SHP77 (cell line): ENCODE measurements at regions not wholly inside any gene's neighbourhood (a gene's known extent, or its start where the extent isn't known, plus 50 kb on each side); places are given as distances from the start of the nearest gene placed in this dataset.
"Not testable (repeated sequence)": the region's sequence is repeated elsewhere in the genome, so short reads cannot be mapped to it uniquely, and the experiment has no call there.

Experiments used
- DNase-seq, 2 experiments: peaks; one replicate each; lab custom pipeline; 2025; lab: John Stamatoyannopoulos, UW

- DNase-seq: no peak
Observed at GRCh38 chr20:23151008-23151703, 65.0 kb upstream of the CD93 start.

- peak in 1 of 2 experiments; percentile 45 for DNase-seq
Observed at GRCh38 chr20:23150304-23151007, 64.3 kb upstream of the CD93 start.

DNA sequence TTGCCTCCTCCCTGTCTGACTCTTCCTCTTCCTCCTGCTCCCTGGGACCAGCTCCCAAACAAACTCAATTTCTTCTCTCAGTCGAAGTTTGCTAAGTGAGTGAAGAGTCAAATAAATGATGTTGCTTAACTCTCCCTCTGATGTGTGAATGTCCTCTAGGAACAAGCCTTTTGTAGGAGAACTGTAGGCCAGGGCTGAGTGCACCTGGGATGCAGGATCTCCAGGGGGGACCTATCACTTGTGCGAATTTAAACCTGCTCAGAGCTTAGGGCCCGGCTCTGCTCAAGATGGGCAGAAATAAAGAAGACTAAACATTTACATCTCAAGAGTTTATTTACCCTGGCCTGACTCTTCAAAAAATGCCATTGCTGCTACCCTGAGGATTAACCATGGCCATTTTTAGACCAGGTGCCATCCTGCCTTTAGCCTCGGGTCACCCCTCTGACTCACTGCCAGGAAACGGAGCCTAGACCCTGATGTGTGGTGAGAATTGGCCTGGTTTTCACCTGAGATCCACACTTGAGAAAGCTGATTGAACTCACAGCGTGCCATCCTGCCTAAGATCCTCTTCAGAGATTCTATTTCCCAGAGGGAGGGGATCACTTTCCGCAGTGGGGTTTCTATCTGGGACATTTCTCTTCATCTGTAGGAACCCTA lies 63.6 kb upstream of the CD93 start:
- DNase-seq: no peak

DNA sequence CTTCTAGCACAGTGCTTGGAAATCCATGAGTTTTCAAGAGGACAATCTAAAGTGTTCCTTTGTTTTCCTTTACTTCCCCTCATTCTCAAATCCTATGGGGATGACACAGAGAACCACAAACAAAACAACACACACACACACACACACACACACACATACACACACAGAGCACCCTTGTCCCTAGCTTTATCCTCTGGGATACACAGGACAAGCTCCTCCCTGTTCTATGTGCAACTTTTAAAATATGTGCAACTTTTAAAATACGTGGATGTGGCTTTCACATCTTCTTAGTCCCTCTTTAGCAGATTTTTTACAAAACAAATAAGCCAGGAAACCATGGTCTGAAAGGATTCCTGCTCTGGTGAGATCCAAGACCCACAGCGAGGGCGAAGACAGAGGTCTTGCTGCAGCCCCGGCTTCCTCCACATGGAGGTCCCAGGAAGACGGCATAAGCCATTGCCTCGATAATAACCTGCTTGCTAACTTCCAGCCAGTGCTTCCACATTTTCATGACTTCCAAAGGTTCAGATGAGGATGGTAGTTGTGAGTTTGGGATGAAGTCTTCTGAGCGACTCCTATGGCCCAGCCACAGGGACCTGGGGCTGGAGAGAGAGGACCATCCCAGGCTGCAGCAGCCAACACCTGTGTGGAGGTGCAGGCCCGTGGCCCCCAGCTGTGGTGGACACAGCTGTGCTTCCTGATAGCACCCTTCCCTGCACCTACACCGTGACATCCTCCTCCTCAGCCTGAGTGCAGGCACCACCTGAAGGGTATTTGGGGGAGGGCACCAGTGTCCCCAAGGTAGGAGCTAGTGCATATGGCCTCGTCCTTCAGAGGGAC lies 62.8 kb upstream of the CD93 start:
- DNase-seq: no peak

DNA sequence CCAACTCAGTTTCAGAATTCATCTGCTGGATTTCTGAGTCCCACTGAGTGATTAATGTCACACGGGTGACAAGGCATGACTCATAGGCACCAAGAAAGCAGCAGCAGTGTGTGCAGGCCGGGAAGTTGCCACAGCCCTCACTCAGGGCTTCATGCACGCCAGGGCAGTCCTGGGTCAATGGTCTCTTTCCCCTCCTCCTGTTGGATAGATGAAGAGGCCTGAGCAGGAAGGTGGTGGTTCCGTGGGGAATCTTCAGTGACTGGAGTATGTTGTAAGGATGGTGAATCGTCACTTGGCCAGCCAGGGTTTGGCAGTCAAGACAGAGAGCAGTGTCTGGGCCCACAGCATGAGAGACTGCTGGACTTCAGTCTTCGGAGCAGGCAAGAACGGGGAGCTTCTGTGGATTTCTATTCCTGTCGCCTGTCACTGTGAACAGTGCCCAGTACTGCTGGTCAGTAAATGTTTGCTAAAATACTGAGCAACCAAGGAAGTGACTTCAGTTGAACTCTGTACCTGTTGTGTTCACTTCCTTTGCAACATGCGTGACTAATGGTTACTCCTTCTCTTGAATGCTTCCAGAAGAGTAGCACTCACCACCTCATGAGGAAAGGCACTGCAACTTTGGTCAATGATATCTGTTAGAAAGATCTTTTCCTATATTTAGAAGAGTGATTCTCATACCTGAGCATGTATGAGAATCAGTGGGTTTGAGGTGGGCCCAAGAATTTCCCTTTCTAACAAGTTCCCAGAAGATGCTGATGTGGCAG lies 62.0 kb upstream of the CD93 start:
- DNase-seq: peak; percentile 45 to 49

DNA sequence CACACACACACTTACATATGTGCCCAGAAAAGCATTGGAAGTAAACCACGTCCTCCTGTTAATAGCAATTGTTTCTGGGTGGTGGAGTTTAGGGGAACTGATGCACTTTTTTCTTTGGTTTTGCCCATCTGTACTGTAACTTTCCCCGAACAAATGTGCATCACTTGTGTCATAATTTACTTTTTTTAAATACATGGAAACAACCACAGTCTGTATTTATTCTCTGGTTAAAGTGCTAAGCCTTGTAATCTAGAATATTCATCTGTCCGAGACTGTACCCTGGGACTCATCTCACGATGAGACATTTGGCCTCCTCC lies 61.5 kb upstream of the CD93 start:
- no peak for DNase-seq

DNA sequence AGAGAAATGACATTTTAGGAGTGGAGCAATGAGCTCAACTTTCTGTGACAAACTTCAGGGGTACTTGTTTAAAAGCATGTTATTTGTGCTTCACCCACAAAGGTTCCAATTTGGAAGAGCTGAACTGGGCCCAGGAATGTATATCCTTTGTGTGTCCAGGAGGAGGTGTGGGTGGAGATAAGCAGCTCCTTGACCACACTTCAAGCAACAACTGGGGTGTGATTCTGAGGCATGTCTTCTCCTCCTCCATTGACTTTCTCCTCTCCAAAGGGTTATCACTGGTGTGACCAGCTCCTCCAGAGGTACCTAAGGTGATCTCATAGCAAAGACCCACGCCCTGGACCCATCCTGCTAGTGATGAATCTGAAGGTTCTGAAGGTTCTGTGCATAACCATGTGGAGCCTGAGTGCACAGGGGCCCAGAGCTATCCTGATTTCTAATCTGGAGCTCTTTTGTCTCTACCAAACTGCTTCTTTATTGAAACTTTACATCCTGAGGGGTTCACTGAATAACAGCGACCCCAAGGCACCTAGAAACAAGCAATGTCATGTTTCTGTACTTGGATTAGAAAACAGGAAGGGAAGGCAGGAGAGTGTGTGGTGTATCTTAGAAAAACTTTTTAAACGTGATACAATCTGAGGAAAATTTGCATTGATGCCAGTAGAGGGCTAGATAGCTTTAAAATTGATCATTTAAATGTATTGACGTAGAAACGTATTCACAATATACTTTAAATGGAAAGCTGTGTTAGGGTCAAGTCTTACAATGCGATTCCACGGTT lies 60.9 kb upstream of the CD93 start:
- DNase-seq: no peak

GRCh38 chr20:23146181-23146580 lies 60.1 kb upstream of the CD93 start:
- DNase-seq: no peak

DNA sequence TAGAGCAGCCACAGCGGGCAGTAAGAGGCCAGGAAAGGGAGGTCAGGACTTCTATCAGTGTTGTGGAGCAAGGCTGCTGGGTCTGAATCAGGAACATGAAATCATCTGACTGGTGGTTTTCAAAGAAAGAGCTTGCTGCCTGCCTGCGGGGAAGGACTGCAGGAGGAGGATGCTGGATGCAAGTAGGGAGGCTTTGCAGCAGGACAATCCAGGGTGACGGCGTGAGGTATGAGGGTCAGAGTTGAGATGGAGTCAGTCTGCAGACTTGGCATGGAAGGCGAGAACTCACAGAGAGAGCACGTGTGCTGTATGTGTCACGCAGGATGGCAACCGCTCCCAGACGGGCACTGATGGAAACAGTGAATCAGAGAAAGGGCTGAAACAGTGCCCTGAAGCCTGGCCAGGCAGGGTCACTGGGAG lies 59.2 kb upstream of the CD93 start:
- peak in 1 of 2 experiments; percentile 47 for DNase-seq

GRCh38 chr20:23144856-23145255 lies 58.7 kb upstream of the CD93 start:
- peak; percentile 60 to 62 for DNase-seq

- no peak for DNase-seq
Observed at GRCh38 chr20:23143986-23144690, 58.0 kb upstream of the CD93 start.

- peak; percentile 79 to 91 for DNase-seq
Observed at GRCh38 chr20:23143098-23143497, 57.0 kb upstream of the CD93 start.

- no peak for DNase-seq
Observed at GRCh38 chr20:23142162-23143050, 56.3 kb upstream of the CD93 start.

GRCh38 chr20:23141450-23142161 lies 55.5 kb upstream of the CD93 start:
- peak; percentile 93 to 96 for DNase-seq

DNA sequence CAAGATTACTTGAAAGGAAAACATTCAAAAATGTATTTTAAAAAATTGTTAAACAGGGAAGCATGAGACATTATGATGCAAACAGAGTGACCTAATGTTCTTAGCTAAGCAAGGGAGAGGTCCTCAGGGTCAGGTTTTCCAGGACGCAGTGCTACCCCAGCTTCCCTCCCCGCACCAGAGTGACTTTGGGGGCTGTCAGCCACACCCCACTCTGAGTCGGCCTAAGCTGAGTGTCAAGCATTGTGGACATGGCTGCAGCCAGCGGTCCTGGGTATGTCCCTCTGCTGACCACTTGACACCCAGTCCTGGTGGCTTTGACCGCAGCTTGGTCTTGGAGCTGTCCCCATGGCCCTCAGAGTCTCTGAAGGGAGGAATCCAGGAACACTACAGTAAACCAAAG lies 54.9 kb upstream of the CD93 start:
- peak; percentile 65 to 79 for DNase-seq

GRCh38 chr20:23139984-23140383 lies 53.9 kb upstream of the CD93 start:
- not testable (repeated sequence) for DNase-seq

GRCh38 chr20:23139524-23139923 lies 53.4 kb upstream of the CD93 start:
- DNase-seq: peak; percentile 93 to 98

GRCh38 chr20:23138682-23139081 lies 52.6 kb upstream of the CD93 start:
- DNase-seq: peak in 1 of 2 experiments; percentile 25
